Neural progenitor cell (in vitro differentiated cells): ENCODE measurements at regions not wholly inside any gene's neighbourhood (a gene's known extent, or its start where the extent isn't known, plus 50 kb on each side); places are given as distances from the start of the nearest gene placed in this dataset. TPM values are rescaled to one million over a fixed set of nuclear protein-coding genes. Genes with fewer than 3 reads are reported as not detected.

Experiments
- DNase-seq: peaks from one replicate; pipeline ENCODE4 v3.0.0-alpha.2; 2016; ENCODE audit warnings: low spot score
- H2AFZ ChIP-seq: fragments of 200-600 bp; sonication (generic); replicated peaks from 2 replicates; pipeline ENCODE4 v1.6.1; 2016; ENCODE audit warnings: antibody characterized with exemption
- H3F3A ChIP-seq: fragments of 200-600 bp; sonication (generic); 2 replicates; pipeline ENCODE4 v1.6.1; 2016; ENCODE audit warnings: antibody characterized with exemption, low read depth
- H3K27ac ChIP-seq: fragments of 200-600 bp; sonication (generic); 2 replicates; pipeline ENCODE4 v1.5.1; 2016; ENCODE audit warnings: mild to moderate bottlenecking
- H3K27me3 ChIP-seq: fragments of 200-600 bp; sonication (generic); 2 replicates; pipeline ENCODE4 v1.6.1; 2016; ENCODE audit warnings: mild to moderate bottlenecking, moderate library complexity
- H3K36me3 ChIP-seq: fragments of 200-600 bp; sonication (generic); 2 replicates; pipeline ENCODE4 v1.5.1; 2016
- H3K4me1 ChIP-seq: fragments of 200-600 bp; sonication (generic); 2 replicates; pipeline ENCODE4 v1.6.1; 2016; ENCODE audit warnings: mixed run types
- H3K4me2 ChIP-seq: fragments of 200-600 bp; sonication (generic); 2 replicates; pipeline ENCODE4 v1.6.1; 2016
- H3K4me3 ChIP-seq: fragments of 200-600 bp; sonication (generic); 2 replicates; pipeline ENCODE4 v1.5.1; 2016
- H3K79me2 ChIP-seq: fragments of 200-600 bp; sonication (generic); 2 replicates; pipeline ENCODE4 v1.6.1; 2016; ENCODE audit warnings: low read depth
- H3K9ac ChIP-seq: fragments of 200-600 bp; sonication (generic); 2 replicates; pipeline ENCODE4 v1.6.1; 2016
- H3K9me3 ChIP-seq: fragments of 200-600 bp; sonication (generic); 2 replicates; pipeline ENCODE4 v1.5.1; 2016; ENCODE audit warnings: low read depth
- H4K20me1 ChIP-seq: fragments of 200-600 bp; sonication (generic); 2 replicates; pipeline ENCODE4 v1.6.1; 2016; ENCODE audit warnings: low read depth
- H3K27ac Mint-ChIP-seq: 3 replicates; pipeline ENCODE4 v1.8.0; 2021; ENCODE audit warnings: mixed read lengths
- H3K27me3 Mint-ChIP-seq: 2 replicates; pipeline ENCODE4 v1.8.0; 2022; ENCODE audit warnings: low read depth, mild to moderate bottlenecking, inconsistent platforms, moderate library complexity, mixed read lengths; ENCODE audit not compliant: insufficient read depth
- H3K36me3 Mint-ChIP-seq: 3 replicates; pipeline ENCODE4 v1.8.0; 2021; ENCODE audit warnings: mixed read lengths
- H3K4me1 Mint-ChIP-seq: 3 replicates; pipeline ENCODE4 v1.8.0; 2021; ENCODE audit warnings: mixed read lengths
- H3K4me3 Mint-ChIP-seq: 3 replicates; pipeline ENCODE4 v1.8.0; 2021; ENCODE audit warnings: mild to moderate bottlenecking, moderate library complexity, mixed read lengths
- H3K9me3 Mint-ChIP-seq: 3 replicates; pipeline ENCODE4 v1.8.0; 2020; ENCODE audit warnings: mixed read lengths
- CTCF ChIP-seq: fragments of 200-600 bp; sonication (generic); IDR thresholded peaks from 2 replicates; pipeline ENCODE4 v1.5.1; 2017; ENCODE audit warnings: antibody characterized with exemption, mild to moderate bottlenecking
- EZH2 ChIP-seq: fragments of 200-600 bp; sonication (generic); IDR thresholded peaks from 2 replicates; pipeline ENCODE4 v1.6.1; 2017; ENCODE audit warnings: antibody characterized with exemption, mild to moderate bottlenecking, moderate library complexity
- EZH2phosphoT487 ChIP-seq: fragments of 200-600 bp; sonication (generic); IDR thresholded peaks from 2 replicates; pipeline ENCODE4 v1.6.1; 2017; ENCODE audit warnings: antibody characterized with exemption
- small RNA-seq: library from RNA; depleted of rRNA; stranded (forward); fragments of <200 nt; gene quantifications from one replicate; pipeline ENCODE3, GENCODE V24; 2015

- peaks cover 4% of the 10 kb centered on the region for H3K27me3 ChIP-seq
- Mint-ChIP-seq H3K36me3 (no peaks in the 10 kb centered on the region), H3K9me3 (peaks cover 4% of the 10 kb centered on the region), H3K4me1 (no peaks in the 10 kb centered on the region), H3K4me3 (no peak overlapping the region), H3K27ac (no peak overlapping the region), H3K27me3 (peaks cover 4% of the 10 kb centered on the region)
- no peak overlapping the region for H3K27ac ChIP-seq
- H2AFZ ChIP-seq = no peak overlapping the region
- no peak for DNase-seq
- no peak overlapping the region for H3K4me3 ChIP-seq
- no peak overlapping the region for H3K9ac ChIP-seq
- H3K36me3 ChIP-seq = no peaks in the 10 kb centered on the region
- H3K4me1 ChIP-seq = no peaks in the 10 kb centered on the region
- TF ChIP-seq EZH2phosphoT487 (no peak), CTCF (no peak), EZH2 (no peak)
- H3K9me3 ChIP-seq = no peaks in the 10 kb centered on the region
- no peaks in the 10 kb centered on the region for H3F3A ChIP-seq
- no peaks in the 10 kb centered on the region for H3K79me2 ChIP-seq
- no peak overlapping the region for H3K4me2 ChIP-seq
- H4K20me1 ChIP-seq = no peaks in the 10 kb centered on the region
These were observed 52.8 kb upstream of the PRSS3 start for GRCh38 chr9:33742519-33742918.

Small RNA genes lying in the stretch of these regions (small RNA-seq; reads per million reads assigned to genes)
- gene TRBV22OR9-2 (not detected), gene TRBV26OR9-2 (not detected)
